Fibroblast of lung (primary cell): ENCODE measurements at regions not wholly inside any gene's neighbourhood (a gene's known extent, or its start where the extent isn't known, plus 50 kb on each side); places are given as distances from the start of the nearest gene placed in this dataset.

Experiments used
- CTCF ChIP-seq, 2 donors: IDR thresholded peaks in 1 of 2; conservative IDR thresholded peaks in 1 of 2; 1 replicate in 1 of 2; 2 replicates in 1 of 2; pipeline ENCODE4 v1.5.1; 2011 to 2012; ENCODE audit warnings: low read length in 2 of 2, control low read depth in 1 of 2, inconsistent platforms in 1 of 2, low read depth in 1 of 2, mild to moderate bottlenecking in 1 of 2
- EZH2 ChIP-seq: IDR thresholded peaks from 2 replicates; pipeline ENCODE4 v1.5.1; 2012; ENCODE audit warnings: low read length, control low read depth, mild to moderate bottlenecking; ENCODE audit errors: missing control alignments

GRCh38 chr10:53233749-53234148, 461.2 kb upstream of the MBL2 start:
- TF ChIP-seq CTCF (conservative IDR thresholded peaks at IDR 0.05 in 1 of 2, IDR thresholded peaks at IDR 0.05 in 1 of 2; ENCODE audit: low read depth in 1 of 2, low read length in 2 of 2) = no peak
- no peak for TF ChIP-seq EZH2
